ENCODE measurements at regions not wholly inside any gene's neighbourhood (a gene's known extent, or its start where the extent isn't known, plus 50 kb on each side); places are given as distances from the start of the nearest gene placed in this dataset.

- no peak for ATAC-seq (ENCODE audit: insufficient number of reproducible peaks, low FRiP score, low read depth)
- TF ChIP-seq CTCF (IDR thresholded peaks at IDR 0.05) = no peak
- H3K4me1 ChIP-seq (ENCODE audit: control insufficient read depth in 1 of 2, low read depth in 2 of 2) = no peaks in the 10 kb centered on the region
- no peaks in the 10 kb centered on the region for H3K36me3 ChIP-seq
- no peaks in the 10 kb centered on the region for H3K27me3 ChIP-seq (replicated peaks; ENCODE audit: insufficient read depth)
- H3K4me3 ChIP-seq = no peak overlapping the region
- H3K9me3 ChIP-seq = no peaks in the 10 kb centered on the region
- H3K27ac ChIP-seq = no peak overlapping the region
- DNase-seq (ENCODE audit: low spot score) = no peak
These were observed 114.9 kb upstream of the AFF2 start for GRCh38 chrX:148385471-148385870.

GRCh38 chrX:148389629-148390028, 110.8 kb upstream of the AFF2 start:
- H3K36me3 ChIP-seq = no peaks in the 10 kb centered on the region
- H3K4me3 ChIP-seq = no peak overlapping the region
- H3K4me1 ChIP-seq (ENCODE audit: control insufficient read depth in 1 of 2, low read depth in 2 of 2) = no peaks in the 10 kb centered on the region
- TF ChIP-seq CTCF (IDR thresholded peaks at IDR 0.05) = no peak
- no peak overlapping the region for H3K27ac ChIP-seq
- no peaks in the 10 kb centered on the region for H3K9me3 ChIP-seq
- no peak for DNase-seq (ENCODE audit: low spot score)
- ATAC-seq (ENCODE audit: insufficient number of reproducible peaks, low FRiP score, low read depth) = no peak
- H3K27me3 ChIP-seq (replicated peaks; ENCODE audit: insufficient read depth) = no peaks in the 10 kb centered on the region

- Histone ChIP-seq H3K27ac (no peak overlapping the region), H3K4me3 (no peak overlapping the region), H3K9me3 (no peaks in the 10 kb centered on the region), H3K4me1 (ENCODE audit: control insufficient read depth in 1 of 2, low read depth in 2 of 2) (no peaks in the 10 kb centered on the region), H3K27me3 (replicated peaks; ENCODE audit: insufficient read depth) (no peaks in the 10 kb centered on the region), H3K36me3 (no peaks in the 10 kb centered on the region)
- no peak for TF ChIP-seq CTCF (IDR thresholded peaks at IDR 0.05)
- no peak for ATAC-seq (ENCODE audit: insufficient number of reproducible peaks, low FRiP score, low read depth)
- DNase-seq (ENCODE audit: low spot score) = no peak
These were observed 88.4 kb upstream of the AFF2 start for GRCh38 chrX:148412006-148412405.

- no peak overlapping the region for H3K4me3 ChIP-seq
- DNase-seq (ENCODE audit: low spot score) (no peak), ATAC-seq (ENCODE audit: insufficient number of reproducible peaks, low FRiP score, low read depth) (no peak)
- no peaks in the 10 kb centered on the region for H3K9me3 ChIP-seq
- H3K27me3 ChIP-seq (replicated peaks; ENCODE audit: insufficient read depth) = no peaks in the 10 kb centered on the region
- no peak overlapping the region for H3K27ac ChIP-seq
- TF ChIP-seq CTCF (IDR thresholded peaks at IDR 0.05) = no peak
- H3K4me1 ChIP-seq (ENCODE audit: control insufficient read depth in 1 of 2, low read depth in 2 of 2) = no peaks in the 10 kb centered on the region
- H3K36me3 ChIP-seq = no peaks in the 10 kb centered on the region
These were observed 84.3 kb upstream of the AFF2 start for GRCh38 chrX:148416142-148416541.

GRCh38 chrX:148416931-148417330, 83.5 kb upstream of the AFF2 start:
- Histone ChIP-seq H3K9me3 (no peaks in the 10 kb centered on the region), H3K36me3 (no peaks in the 10 kb centered on the region), H3K27ac (no peak overlapping the region), H3K4me1 (ENCODE audit: control insufficient read depth in 1 of 2, low read depth in 2 of 2) (no peaks in the 10 kb centered on the region), H3K27me3 (replicated peaks; ENCODE audit: insufficient read depth) (no peaks in the 10 kb centered on the region), H3K4me3 (no peak overlapping the region)
- DNase-seq (ENCODE audit: low spot score) = no peak
- TF ChIP-seq CTCF (IDR thresholded peaks at IDR 0.05) = no peak
- ATAC-seq (ENCODE audit: insufficient number of reproducible peaks, low FRiP score, low read depth) = no peak

All from thoracic aorta (tissue), 2 donors.